ENCODE measurements at regions not wholly inside any gene's neighbourhood (a gene's known extent, or its start where the extent isn't known, plus 50 kb on each side); places are given as distances from the start of the nearest gene placed in this dataset.

GRCh38 chr12:90833228-90833627, 121.7 kb downstream of the CCER1 start:
- no peak overlapping the region for H3K4me3 ChIP-seq (ENCODE audit: low read depth, low read length)
- no peak for TF ChIP-seq CTCF (IDR thresholded peaks at IDR 0.05; ENCODE audit: insufficient read depth, low read length)
- DNase-seq (ENCODE audit: low read depth): no peak

DNA sequence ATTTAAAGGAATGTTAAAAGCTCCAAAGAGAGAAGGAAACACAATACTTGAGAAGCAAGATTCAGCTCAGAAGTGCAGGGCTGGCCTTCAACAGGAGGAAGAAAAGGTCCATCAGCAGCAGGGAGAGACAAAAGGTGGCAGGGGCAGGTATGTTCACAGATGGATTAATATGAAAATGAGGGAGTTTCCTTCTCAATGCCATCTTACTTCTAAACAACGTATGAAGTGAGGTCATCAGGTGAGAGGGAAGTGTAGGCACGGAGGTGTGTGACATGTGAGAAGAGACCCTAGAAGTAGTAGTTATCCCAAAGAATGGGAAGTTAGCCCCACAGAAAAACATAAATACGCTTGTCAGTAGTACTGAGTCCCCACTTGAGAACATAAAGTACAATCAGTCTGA, 122.5 kb downstream of the CCER1 start:
- no peak overlapping the region for H3K4me3 ChIP-seq (ENCODE audit: low read depth, low read length)
- no peak for TF ChIP-seq CTCF (IDR thresholded peaks at IDR 0.05; ENCODE audit: insufficient read depth, low read length)
- no peak for DNase-seq (ENCODE audit: low read depth)

- no peak for DNase-seq (ENCODE audit: low read depth)
- no peak overlapping the region for H3K4me3 ChIP-seq (ENCODE audit: low read depth, low read length)
- no peak for TF ChIP-seq CTCF (IDR thresholded peaks at IDR 0.05; ENCODE audit: insufficient read depth, low read length)
Observed at GRCh38 chr12:90831712-90832111, 123.3 kb downstream of the CCER1 start.

- no peak overlapping the region for H3K4me3 ChIP-seq (ENCODE audit: low read depth, low read length)
- no peak for TF ChIP-seq CTCF (IDR thresholded peaks at IDR 0.05; ENCODE audit: insufficient read depth, low read length)
- no peak for DNase-seq (ENCODE audit: low read depth)
Observed at GRCh38 chr12:90829044-90829443, 125.9 kb downstream of the CCER1 start.

DNA sequence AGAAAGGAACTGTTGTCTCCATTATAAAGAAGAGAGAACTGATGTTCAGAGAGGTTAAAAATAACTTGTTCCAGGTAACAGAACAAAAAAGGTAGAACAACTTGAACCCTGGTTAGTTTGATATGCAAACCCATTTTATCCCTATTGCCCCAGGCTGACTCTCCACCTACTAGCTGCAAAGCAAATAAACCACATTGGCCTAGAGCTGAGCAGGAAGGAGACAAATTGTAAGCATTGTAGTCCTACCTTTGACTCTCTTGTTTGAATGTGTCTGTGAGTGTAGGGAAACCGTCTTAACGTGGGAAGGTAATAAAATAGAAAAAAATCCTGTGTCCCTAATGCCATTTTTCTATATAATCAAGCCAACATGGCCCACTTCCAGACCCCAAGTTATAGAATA, 126.4 kb downstream of the CCER1 start:
- no peak for DNase-seq (ENCODE audit: low read depth)
- no peak overlapping the region for H3K4me3 ChIP-seq (ENCODE audit: low read depth, low read length)
- TF ChIP-seq CTCF (IDR thresholded peaks at IDR 0.05; ENCODE audit: insufficient read depth, low read length): no peak

GRCh38 chr12:90827567-90827966, 127.4 kb downstream of the CCER1 start:
- DNase-seq (ENCODE audit: low read depth): peak; percentile 22
- no peak for TF ChIP-seq CTCF (IDR thresholded peaks at IDR 0.05; ENCODE audit: insufficient read depth, low read length)
- no peak overlapping the region for H3K4me3 ChIP-seq (ENCODE audit: low read depth, low read length)

DNA sequence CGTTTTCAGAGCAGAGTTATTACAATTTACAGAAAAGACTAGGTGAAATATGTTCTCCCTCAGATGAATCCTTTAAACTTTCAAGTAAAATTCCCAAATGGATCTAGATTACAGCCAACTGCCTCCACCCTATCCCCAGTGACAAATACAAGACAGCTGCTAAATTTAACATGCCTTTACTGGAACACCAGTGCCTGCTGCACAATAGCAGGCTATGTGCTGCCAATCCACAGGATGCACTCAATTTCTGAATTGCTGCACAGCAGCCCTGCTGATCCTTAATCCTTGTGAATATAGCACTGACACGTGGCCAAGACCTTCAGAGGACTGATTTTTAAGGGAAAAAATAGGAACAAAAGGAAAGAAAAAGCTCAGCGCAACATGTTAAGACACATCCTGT, 128.9 kb downstream of the CCER1 start:
- peak; percentile 58 for DNase-seq (ENCODE audit: low read depth)
- no peak for TF ChIP-seq CTCF (IDR thresholded peaks at IDR 0.05; ENCODE audit: insufficient read depth, low read length)

More for the DNA sequence above, 128.9 kb downstream of the CCER1 start:
- no peak overlapping the region for H3K4me3 ChIP-seq (ENCODE audit: low read depth, low read length)
